HCT116 (cell line): ENCODE measurements at regions not wholly inside any gene's neighbourhood (a gene's known extent, or its start where the extent isn't known, plus 50 kb on each side); places are given as distances from the start of the nearest gene placed in this dataset.

ENCODE experiments used
- ATAC-seq: fragments of 200-7000 bp; cut with Tn5 transposase; 2 replicates; pipeline ENCODE4 v1.9.1; 2020; ENCODE audit warnings: mild to moderate bottlenecking, moderate library complexity
- BruUV-seq: library from RNA; stranded (reverse); fragments of 400-500 nt; replicated peaks from 2 replicates; lab custom pipeline; 2021; lab: Mats Ljungman, UMichigan
- CTCF ChIA-PET: fragments of 300-600 bp; sonication (Branson Sonifier 250); formaldehyde crosslinking; loops from one replicate; lab custom pipeline; 2021; ENCODE audit warnings: antibody characterized with exemption; lab: Charles Lee
- POLR2A ChIA-PET: fragments of 300-600, 350-600 bp; sonication (Branson Sonifier 250); formaldehyde crosslinking; loops from one replicate; lab custom pipeline; 2021; ENCODE audit warnings: antibody characterized with exemption; lab: Charles Lee
- RAD21 ChIA-PET, 2 experiments: fragments of 300-600 bp; sonication (Branson Sonifier 250); formaldehyde crosslinking; loops; one replicate each; lab custom pipeline; 2023; ENCODE audit warnings: low total read pairs in 2 of 2; ENCODE audit not compliant: uncharacterized antibody in 2 of 2, unreplicated experiment in 2 of 2, low non-redundant PET in 1 of 2; lab: Charles Lee
- DNase-seq: peaks from one replicate; pipeline ENCODE4 v3.0.0-alpha.2; 2010; ENCODE audit warnings: low read depth, low spot score
- H2AFZ ChIP-seq: fragments of 200-600 bp; shearing (Covaris generic), sonication (generic); 2 replicates; pipeline ENCODE4 v1.6.1; 2017; ENCODE audit warnings: low read depth, mixed run types, mixed read lengths, antibody characterized with exemption, low read length; ENCODE audit not compliant: poor library complexity, severe bottlenecking
- H3K27ac ChIP-seq: 2 replicates; pipeline ENCODE4 v1.5.1; 2012; ENCODE audit warnings: low read depth, low read length
- H3K27me3 ChIP-seq: fragments of 200-600 bp; sonication (generic); 2 replicates; pipeline ENCODE4 v1.6.1; 2016; ENCODE audit warnings: mixed run types, low read length, mixed read lengths; ENCODE audit not compliant: insufficient read depth
- H3K36me3 ChIP-seq, 2 experiments: fragments of 200-500 bp in 1 of 2; fragments of 200-600 bp in 1 of 2; sonication (Bioruptor generic) in 1 of 2; sonication (generic) in 1 of 2; 2 replicates each; pipeline versions ENCODE4 v1.5.1 to v1.6.1; 2014 to 2016; ENCODE audit warnings: low read length in 2 of 2, inconsistent platforms in 1 of 2, mixed read lengths in 1 of 2, mixed run types in 1 of 2; ENCODE audit not compliant: insufficient read depth in 2 of 2, control insufficient read depth in 1 of 2
- H3K4me1 ChIP-seq, 2 experiments: fragments of 200-600 bp in 1 of 2; sonication (generic) in 1 of 2; 2 replicates each; pipeline versions ENCODE4 v1.5.1 to v1.6.1; 2012 to 2017; ENCODE audit warnings: low read length in 2 of 2, inconsistent platforms in 1 of 2, mild to moderate bottlenecking in 1 of 2, mixed read lengths in 1 of 2, mixed run types in 1 of 2, moderate library complexity in 1 of 2; ENCODE audit not compliant: insufficient read depth in 2 of 2, control insufficient read depth in 1 of 2
- H3K4me2 ChIP-seq: fragments of 200-600 bp; sonication (generic); 2 replicates; pipeline ENCODE4 v1.6.1; 2017; ENCODE audit warnings: mixed run types, low read length, mixed read lengths
- H3K4me3 ChIP-seq, 2 experiments: fragments of 200-600 bp in 1 of 2; sonication (generic) in 1 of 2; replicated peaks in 1 of 2; 2 replicates each; pipeline ENCODE4 v1.5.1; 2011 to 2016; ENCODE audit warnings: low read length in 2 of 2, control low read depth in 1 of 2, low read depth in 1 of 2, mild to moderate bottlenecking in 1 of 2, mixed read lengths in 1 of 2, mixed run types in 1 of 2
- H3K79me2 ChIP-seq: fragments of 200-600 bp; sonication (generic); 2 replicates; pipeline ENCODE4 v1.6.1; 2017; ENCODE audit warnings: mild to moderate bottlenecking, mixed run types, low read length, moderate library complexity, mixed read lengths; ENCODE audit not compliant: insufficient read depth
- H3K9ac ChIP-seq: fragments of 200-600 bp; sonication (generic); 2 replicates; pipeline ENCODE4 v1.6.1; 2016; ENCODE audit warnings: low read length, mixed read lengths
- H3K9me2 ChIP-seq: fragments of 200-600 bp; sonication (generic), shearing (Covaris generic); 2 replicates; pipeline ENCODE4 v1.6.1; 2017; ENCODE audit warnings: mixed run types, mild to moderate bottlenecking, moderate library complexity; ENCODE audit not compliant: insufficient read depth
- H3K9me3 ChIP-seq, 2 experiments: fragments of 200-500 bp in 1 of 2; fragments of 200-600 bp in 1 of 2; sonication (Bioruptor generic) in 1 of 2; sonication (generic) in 1 of 2; 2 replicates each; pipeline ENCODE4 v1.6.1; 2014 to 2017; ENCODE audit warnings: low read length in 2 of 2, mixed read lengths in 2 of 2, inconsistent platforms in 1 of 2, low read depth in 1 of 2, mild to moderate bottlenecking in 1 of 2, mixed run types in 1 of 2, moderate library complexity in 1 of 2; ENCODE audit not compliant: control insufficient read depth in 1 of 2, insufficient read depth in 1 of 2
- H4K20me1 ChIP-seq: fragments of 200-600 bp; sonication (generic), shearing (Covaris generic); 2 replicates; pipeline ENCODE4 v1.6.1; 2017; ENCODE audit warnings: mixed run types, mild to moderate bottlenecking, moderate library complexity; ENCODE audit not compliant: insufficient read depth
- ATF3 ChIP-seq: IDR thresholded peaks from 2 replicates; pipeline ENCODE4 v1.6.1; 2012
- CEBPB ChIP-seq: IDR thresholded peaks from 2 replicates; pipeline ENCODE4 v1.6.1; 2012; ENCODE audit warnings: low read depth
- EGR1 ChIP-seq: IDR thresholded peaks from 2 replicates; pipeline ENCODE4 v1.6.1; 2012; ENCODE audit warnings: low read depth
- EZH2 ChIP-seq: fragments of 200-600 bp; sonication (generic); IDR thresholded peaks from 2 replicates; pipeline ENCODE4 v1.6.1; 2017; ENCODE audit warnings: antibody characterized with exemption, mixed run types
- EZH2phosphoT487 ChIP-seq: fragments of 200-600 bp; IDR thresholded peaks from 2 replicates; pipeline ENCODE4 v1.6.1; 2018; ENCODE audit warnings: antibody characterized with exemption, borderline replicate concordance
- JUND ChIP-seq: IDR thresholded peaks from 2 replicates; pipeline ENCODE4 v1.6.1; 2012
- POLR2AphosphoS5 ChIP-seq: IDR thresholded peaks from 2 replicates; pipeline ENCODE4 v1.6.1; 2011; ENCODE audit warnings: mild to moderate bottlenecking, low read depth, low read length, moderate library complexity
- SP1 ChIP-seq: IDR thresholded peaks from 2 replicates; pipeline ENCODE4 v1.6.1; 2012; ENCODE audit warnings: low read depth
- ZBTB33 ChIP-seq: IDR thresholded peaks from 2 replicates; pipeline ENCODE4 v1.6.1; 2011; ENCODE audit warnings: mild to moderate bottlenecking, low read length, moderate library complexity; ENCODE audit not compliant: insufficient replicate concordance; ENCODE audit errors: extremely low read depth
- ZFX ChIP-seq: fragments of 450-650 bp; IDR thresholded peaks from 2 replicates; pipeline ENCODE4 v1.6.1; 2017
- intact Hi-C: fragments of 100-400 bp; cut with micrococcal nuclease; formaldehyde crosslinking; loops from 2 replicates; pipeline ENCODE4 v1.10.0; 2022

DNA sequence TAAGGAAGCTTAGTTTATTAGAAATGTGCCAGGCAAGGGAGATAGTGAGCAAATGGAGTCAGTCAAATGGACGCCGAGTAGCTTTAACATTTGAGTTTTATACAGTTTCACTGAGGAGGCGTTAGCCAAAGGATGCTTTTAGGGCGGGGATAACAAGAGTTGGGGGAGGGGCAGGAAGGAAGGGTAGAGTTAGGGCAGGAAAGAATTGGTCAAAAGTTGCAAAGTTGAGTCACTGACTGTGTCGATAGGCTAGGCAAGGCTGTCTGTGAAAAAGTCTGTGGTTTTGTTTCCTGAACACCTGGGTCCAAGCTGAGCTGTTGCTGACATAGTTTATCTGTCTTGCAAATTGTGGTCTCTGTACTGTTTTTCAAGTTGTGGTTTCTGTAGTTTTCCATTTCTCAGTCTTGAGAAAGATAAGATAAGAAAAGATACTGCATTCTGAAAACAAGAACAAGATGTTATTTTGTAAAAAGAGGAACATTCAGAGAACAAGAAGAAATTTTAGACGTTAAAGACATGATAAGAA lies 62.6 kb upstream of the RESF1 start:
- intact Hi-C loops = no loop called here
- Histone ChIP-seq H3K9me3 (no peaks in the 10 kb centered on the region), H3K4me1 (peaks cover 11 to 16% of the 10 kb centered on the region in 2 experiments; a peak in 3 of 4 replicates), H4K20me1 (no peaks in the 10 kb centered on the region), H3K4me2 (no peak overlapping the region), H2AFZ (peak overlapping the region; percentile 44), H3K27ac (no peak overlapping the region), H3K36me3 (no peaks in the 10 kb centered on the region), H3K27me3 (no peaks in the 10 kb centered on the region), H3K9ac (no peak overlapping the region), H3K79me2 (no peaks in the 10 kb centered on the region), H3K4me3 (no peak overlapping the region), H3K9me2 (no peaks in the 10 kb centered on the region)
- no TSS peak for BruUV-seq
- ChIA-PET CTCF (interaction anchor here (1.4 kb wide), 1 partner anchor 164 kb away, joined by 6 read pairs; no protein-coding TSS in a partner anchor), RAD21 (no interaction called here), POLR2A (no interaction called here)
- TF ChIP-seq CEBPB (no peak), ZBTB33 (no peak), EZH2 (no peak), JUND (no peak), EGR1 (no peak), ATF3 (no peak), POLR2AphosphoS5 (no peak), ZFX (no peak), SP1 (no peak), EZH2phosphoT487 (no peak)
- DNase-seq = no peak
- no peak for ATAC-seq
